Pons (tissue), 1 donor: ENCODE measurements at regions not wholly inside any gene's neighbourhood (a gene's known extent, or its start where the extent isn't known, plus 50 kb on each side); places are given as distances from the start of the nearest gene placed in this dataset.

Source experiments
- DNase-seq: peaks from one replicate; pipeline ENCODE4 v3.0.0-alpha.2; 2016; ENCODE audit warnings: low spot score

- no peak for DNase-seq
These were observed 55.4 kb downstream of the XCL1 start for GRCh38 chr1:168631671-168632400.

GRCh38 chr1:168634951-168635532, 58.6 kb downstream of the XCL1 start:
- no peak for DNase-seq

- peak; percentile 74 for DNase-seq
These were observed 59.8 kb downstream of the XCL1 start for GRCh38 chr1:168636200-168636599.

GRCh38 chr1:168636642-168637111, 60.3 kb downstream of the XCL1 start:
- DNase-seq = peak; percentile 59

- peak; percentile 76 for DNase-seq
These were observed 61.1 kb downstream of the XCL1 start for GRCh38 chr1:168637350-168637991.

GRCh38 chr1:168638884-168639283, 62.5 kb downstream of the XCL1 start:
- DNase-seq = no peak

- DNase-seq = no peak
These were observed 63.8 kb downstream of the XCL1 start for GRCh38 chr1:168640182-168640581.

GRCh38 chr1:168640836-168641235, 64.4 kb downstream of the XCL1 start:
- no peak for DNase-seq

GRCh38 chr1:168643152-168643551, 66.7 kb downstream of the XCL1 start:
- no peak for DNase-seq
